HG02678 (cell line): ENCODE measurements at regions not wholly inside any gene's neighbourhood (a gene's known extent, or its start where the extent isn't known, plus 50 kb on each side); places are given as distances from the start of the nearest gene placed in this dataset.
"Not testable (repeated sequence)": the region's sequence is repeated elsewhere in the genome, so short reads cannot be mapped to it uniquely, and the experiment has no call there.

Source experiments
- ATAC-seq: cut with Tn5 transposase; IDR thresholded peaks from one replicate; pipeline ENCODE4 v1.9.1; 2021; ENCODE audit warnings: mild to moderate bottlenecking, moderate library complexity; ENCODE audit not compliant: unreplicated experiment

DNA sequence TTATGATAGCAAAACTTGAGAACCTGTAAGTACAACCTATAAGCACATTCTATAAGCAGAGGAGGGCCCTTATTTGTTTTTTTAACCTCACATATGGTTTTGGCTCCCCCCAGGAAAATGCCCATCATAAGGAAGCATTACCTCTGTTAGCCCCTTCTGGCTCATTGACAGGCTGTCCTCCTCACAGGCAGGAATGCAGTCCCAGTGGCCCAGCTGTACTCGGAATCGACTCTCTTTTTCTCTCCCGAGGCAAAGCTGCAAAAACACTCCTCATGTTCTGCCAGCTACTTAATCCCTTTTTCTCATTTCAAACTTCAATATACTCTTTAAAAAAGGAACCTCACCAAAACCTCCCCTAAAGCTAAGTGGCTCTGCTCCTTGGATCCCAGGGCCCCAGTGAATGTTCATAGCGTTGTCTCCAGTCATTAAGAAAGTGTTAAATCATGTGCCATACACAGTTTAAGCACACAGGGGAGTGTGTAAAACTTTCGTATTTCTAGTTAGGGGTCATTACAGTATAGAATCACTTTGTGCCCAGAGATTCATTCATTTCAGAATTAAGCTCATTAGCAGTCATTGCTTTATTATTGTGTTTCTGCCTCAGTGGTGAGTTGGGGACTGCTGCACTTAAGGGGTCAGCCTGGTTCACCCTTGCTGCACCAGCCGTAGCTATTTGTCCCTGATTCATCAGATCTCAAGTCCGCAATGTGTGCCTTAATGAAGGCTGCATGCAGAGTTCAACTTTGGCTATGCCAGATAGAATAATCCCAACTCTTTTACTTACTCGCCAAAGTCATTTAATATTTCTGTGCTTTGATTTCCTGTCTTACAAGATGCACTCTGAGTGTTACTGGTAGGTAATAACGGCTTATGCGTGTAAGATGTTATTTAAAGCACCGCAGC lies 57.6 kb downstream of the JRKL start:
- no peak for ATAC-seq

DNA sequence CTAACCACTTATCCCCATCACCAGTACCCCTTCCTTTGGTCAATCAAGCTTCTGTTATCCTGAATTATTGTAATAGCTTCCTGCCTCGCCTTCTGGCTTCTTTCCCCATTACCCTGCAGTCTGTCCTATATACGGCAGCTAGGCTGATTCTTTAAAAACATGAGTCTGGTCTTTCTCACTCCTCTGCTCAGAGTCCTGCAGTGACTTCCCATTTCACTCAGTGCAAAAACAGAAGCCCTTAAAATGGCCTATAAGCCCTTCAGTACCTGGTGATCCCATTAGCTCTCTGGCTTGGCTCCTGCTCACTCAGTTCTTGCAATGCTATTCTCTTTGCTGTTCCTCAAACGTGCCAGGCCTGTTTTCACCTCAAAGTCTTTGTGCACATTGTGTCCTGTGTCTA lies 58.4 kb downstream of the JRKL start:
- no peak for ATAC-seq

GRCh38 chr11:96456111-96456510 lies 66.3 kb downstream of the JRKL start:
- ATAC-seq = no peak

GRCh38 chr11:96459751-96460150 lies 69.9 kb downstream of the JRKL start:
- no peak for ATAC-seq

- ATAC-seq = no peak
Measured at GRCh38 chr11:96461871-96462270, 72.1 kb downstream of the JRKL start.

DNA sequence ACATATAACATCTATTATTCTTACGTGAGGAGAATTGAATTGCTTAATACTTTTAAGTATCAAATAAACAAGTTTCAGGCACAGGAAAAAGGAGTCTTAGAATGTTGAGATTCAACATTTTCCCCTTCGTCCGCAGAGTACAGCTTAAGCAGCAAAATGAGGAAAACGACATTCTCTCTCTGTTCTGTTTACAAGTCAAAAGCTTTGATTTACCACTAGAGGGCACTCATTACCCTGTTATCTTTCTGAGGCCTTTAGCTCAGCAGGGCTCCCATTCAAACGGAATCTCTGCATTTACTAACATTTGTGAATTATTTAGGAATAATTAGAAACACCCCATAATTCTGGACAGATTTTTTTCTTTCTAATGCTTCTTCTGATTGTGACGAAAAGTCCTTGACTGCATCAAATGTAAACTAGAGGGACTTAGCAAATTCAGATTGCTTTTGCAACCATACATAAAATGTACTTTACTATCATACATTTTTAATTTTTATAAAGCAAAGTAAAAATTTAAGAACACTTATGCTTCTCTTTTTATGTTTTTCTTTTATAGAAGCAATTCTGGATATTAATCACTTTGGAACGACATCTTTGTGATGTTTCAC lies 75.0 kb downstream of the JRKL start:
- ATAC-seq = peak; percentile 83

- no peak for ATAC-seq
Measured at GRCh38 chr11:96465512-96465911, 75.7 kb downstream of the JRKL start.

GRCh38 chr11:96466607-96467006 lies 76.8 kb downstream of the JRKL start:
- ATAC-seq = no peak

- no peak for ATAC-seq
Measured at GRCh38 chr11:96469776-96470175, 80.0 kb downstream of the JRKL start.

DNA sequence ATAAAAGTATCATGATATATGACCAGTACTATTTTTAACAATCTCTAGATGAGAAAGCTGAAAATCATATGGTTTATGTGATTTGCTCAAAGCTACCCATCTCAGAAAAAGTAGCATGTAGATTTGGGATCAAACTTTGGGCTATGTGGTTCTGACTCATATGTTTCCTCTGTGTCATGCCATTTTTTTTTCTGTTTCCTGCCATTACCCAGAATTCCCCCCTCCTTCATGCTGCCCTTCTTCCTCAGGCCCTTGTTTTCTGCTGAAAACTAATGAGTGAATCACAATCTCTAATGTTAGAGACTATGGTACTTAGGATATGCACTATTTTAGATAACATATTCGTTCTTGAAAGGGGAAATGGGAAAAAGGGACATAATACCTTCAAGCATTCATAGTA lies 80.7 kb downstream of the JRKL start:
- no peak for ATAC-seq

- ATAC-seq = peak; percentile 70
Measured at GRCh38 chr11:96472085-96472484, 82.3 kb downstream of the JRKL start.

DNA sequence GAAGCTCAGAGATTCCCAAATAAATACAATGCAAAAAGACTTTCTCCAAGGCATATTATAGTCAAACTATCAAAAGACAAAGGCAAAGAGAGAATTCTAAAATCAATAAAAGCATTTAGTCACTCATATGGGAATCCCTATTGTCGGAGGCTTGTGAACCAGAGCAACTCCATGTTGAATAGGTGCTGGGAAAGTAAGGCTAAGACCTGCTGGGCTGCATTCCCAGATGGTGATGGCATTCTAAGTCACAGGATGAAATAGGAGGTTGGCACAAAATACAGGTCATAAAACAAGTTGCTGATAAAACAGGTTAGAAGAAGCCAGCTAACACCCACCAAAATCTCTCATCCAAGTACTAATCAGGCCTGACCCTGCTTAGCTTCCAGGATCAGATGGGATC lies 84.5 kb downstream of the JRKL start:
- no peak for ATAC-seq

GRCh38 chr11:96481204-96481603 lies 91.4 kb downstream of the JRKL start:
- ATAC-seq = no peak

- ATAC-seq = no peak
Measured at GRCh38 chr11:96481771-96482170, 92.0 kb downstream of the JRKL start.

DNA sequence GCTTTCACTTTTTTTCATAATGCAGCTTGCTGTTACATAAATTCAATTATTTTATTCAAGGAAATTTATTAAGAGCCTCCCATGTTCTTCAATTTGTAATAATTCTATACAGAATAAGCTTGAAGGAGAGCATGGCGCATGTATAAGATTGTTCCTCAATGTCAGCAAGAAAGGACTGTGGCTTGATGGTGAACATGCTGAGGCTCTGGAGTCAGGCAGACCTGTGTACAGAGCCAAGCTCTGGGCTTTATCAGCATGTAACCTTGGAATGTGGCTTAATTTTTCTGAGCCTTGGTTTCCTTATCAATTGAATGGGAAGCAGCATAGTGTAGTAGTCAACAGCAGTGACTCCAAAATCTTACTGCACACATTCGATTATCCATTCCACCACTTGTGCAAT lies 92.4 kb downstream of the JRKL start:
- no peak for ATAC-seq

GRCh38 chr11:96483374-96483955 lies 93.7 kb downstream of the JRKL start:
- no peak for ATAC-seq

DNA sequence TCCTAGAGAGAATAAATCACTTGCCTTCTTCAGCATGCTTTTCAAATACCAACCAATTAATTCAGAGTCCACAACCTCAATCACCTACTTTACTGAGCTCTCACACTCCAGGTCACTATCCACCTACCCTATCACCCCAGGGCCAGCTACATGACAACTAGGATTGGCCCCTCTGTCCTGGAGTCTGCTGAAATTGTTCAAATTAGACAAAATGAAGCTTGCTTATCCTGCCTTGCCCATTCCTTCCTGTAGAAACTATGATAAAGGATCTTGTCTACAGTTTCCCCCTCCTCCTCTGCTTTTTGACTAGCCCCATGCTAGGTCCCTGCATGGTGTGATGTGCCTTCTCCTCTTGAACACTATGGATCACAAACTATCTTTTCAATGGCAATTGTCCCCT lies 94.5 kb downstream of the JRKL start:
- no peak for ATAC-seq

DNA sequence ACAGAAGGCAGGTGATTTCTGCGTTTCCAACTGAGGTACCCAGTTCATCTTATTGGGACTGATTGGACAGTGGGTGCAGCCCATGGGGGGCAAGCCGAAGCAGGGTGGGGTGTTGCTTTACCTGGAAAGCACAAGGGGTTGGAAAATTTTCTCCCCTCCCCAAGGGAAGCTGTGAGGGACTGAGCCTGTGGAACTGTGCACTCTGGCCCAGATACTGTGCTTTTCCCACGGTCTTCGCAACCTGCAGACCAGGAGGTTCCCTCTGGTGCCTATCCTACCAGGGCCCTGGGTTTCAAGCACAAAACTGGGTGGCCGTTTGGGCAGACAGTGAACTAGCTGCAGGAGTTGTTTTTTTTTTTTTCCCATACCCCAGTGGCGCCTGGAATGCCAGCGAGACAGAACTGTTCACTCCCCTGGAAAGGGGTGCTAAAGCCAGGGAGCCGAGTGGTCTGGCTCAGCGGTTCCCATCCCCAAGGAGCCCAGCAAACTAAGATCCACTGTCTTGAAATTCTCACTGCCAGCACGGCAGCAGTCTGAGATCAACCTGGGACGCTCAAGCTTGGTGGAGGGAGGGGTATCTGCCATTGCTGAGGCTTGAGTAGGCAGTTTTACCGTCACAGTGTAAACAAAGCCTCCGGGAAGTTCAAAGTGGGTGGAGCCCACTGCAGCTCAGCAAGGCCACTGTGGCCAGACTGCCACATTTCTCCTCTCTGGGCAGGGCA lies 97.2 kb downstream of the JRKL start:
- ATAC-seq = no peak

- ATAC-seq = not testable (repeated sequence)
Measured at GRCh38 chr11:96488911-96489310, 99.1 kb downstream of the JRKL start.

- ATAC-seq = no peak
Measured at GRCh38 chr11:96500440-96500839, 110.6 kb downstream of the JRKL start.

DNA sequence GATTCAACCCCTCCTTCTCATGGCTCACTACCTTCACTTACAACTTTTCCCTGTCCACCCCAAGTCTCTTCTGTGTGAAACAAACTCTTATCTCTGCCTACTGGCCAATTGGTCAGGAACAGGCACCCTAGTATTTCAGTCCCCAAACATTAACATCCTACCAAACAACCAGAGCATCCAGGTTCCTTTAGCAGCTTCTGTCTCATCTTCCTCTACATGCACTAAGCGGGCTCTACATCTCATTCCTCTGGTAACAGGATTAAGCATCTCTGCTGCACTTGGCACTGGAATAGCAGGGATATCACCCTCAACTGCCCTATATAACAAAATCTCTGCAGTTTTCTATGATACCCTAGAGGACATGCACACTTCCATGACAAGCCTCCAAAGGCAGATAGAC lies 116.2 kb downstream of the JRKL start:
- ATAC-seq = no peak
